K562 (cell line): ENCODE measurements at regions not wholly inside any gene's neighbourhood (a gene's known extent, or its start where the extent isn't known, plus 50 kb on each side); places are given as distances from the start of the nearest gene placed in this dataset.

Experiments used
- ATAC-seq: fragments of 200-7000 bp; cut with Tn5 transposase; 3 replicates; pipeline ENCODE4 v1.9.1; 2020; ENCODE audit warnings: moderate library complexity
- BruUV-seq: library from RNA; stranded (reverse); fragments of 400-500 nt; replicated peaks from 2 replicates; lab custom pipeline; 2021; lab: Mats Ljungman, UMichigan
- CTCF ChIA-PET: fragments of 300-600 bp; formaldehyde crosslinking; extraction: SDS; loops from one replicate; lab custom pipeline; 2021; ENCODE audit warnings: low intra/inter-chr PET ratio; lab: Yijun Ruan, JAX
- POLR2A ChIA-PET: fragments of 300-600, 350-650 bp; sonication (Branson Sonifier 250); formaldehyde crosslinking; extraction: SDS; loops from one replicate; lab custom pipeline; 2021; ENCODE audit warnings: antibody characterized with exemption, inconsistent platforms; lab: Yijun Ruan, JAX
- DNase-seq, 4 experiments: peaks; one replicate each; pipeline versions ENCODE4 v3.0.0 to v3.0.0-alpha.2; 2011 to 2018; ENCODE audit warnings: low spot score in 3 of 4, mixed read lengths in 3 of 4; ENCODE audit errors: extremely low read depth in 1 of 4
- FAIRE-seq: peaks from 2 replicates; lab custom pipeline; 2011; peaks lifted over from hg19 to GRCh38; lab: Jason Lieb, UNC
- H2AFZ ChIP-seq: 2 replicates; pipeline ENCODE4 v1.6.0; 2011; ENCODE audit warnings: low read depth, low read length, control low read depth, inconsistent platforms
- H3K27ac ChIP-seq: fragments of 200-600 bp; 3 replicates; pipeline ENCODE4 v1.8.0; 2011; ENCODE audit warnings: low read depth, mild to moderate bottlenecking, control low read depth, inconsistent platforms, low read length, moderate library complexity, mixed read lengths; ENCODE audit errors: extremely low read depth
- H3K27me3 ChIP-seq, 2 experiments: fragments of 300-600 bp in 1 of 2; 2 replicates in 1 of 2; 3 replicates in 1 of 2; pipeline versions ENCODE4 v1.6.0 to v1.8.0; 2011; ENCODE audit warnings: inconsistent platforms in 2 of 2, low read length in 2 of 2, mild to moderate bottlenecking in 1 of 2, mixed read lengths in 1 of 2, moderate library complexity in 1 of 2; ENCODE audit not compliant: control insufficient read depth in 2 of 2, insufficient read depth in 2 of 2
- H3K36me3 ChIP-seq: fragments of 300-600 bp; 3 replicates; pipeline ENCODE4 v1.8.0; 2011; ENCODE audit warnings: mild to moderate bottlenecking, low read length, inconsistent platforms; ENCODE audit not compliant: control insufficient read depth, insufficient read depth
- H3K4me1 ChIP-seq, 2 experiments: fragments of 200-600 bp in 1 of 2; replicated peaks in 1 of 2; 2 replicates in 1 of 2; 3 replicates in 1 of 2; pipeline versions ENCODE4 v1.5.1 to v1.8.0; 2011; ENCODE audit warnings: inconsistent platforms in 2 of 2, low read length in 2 of 2, mild to moderate bottlenecking in 1 of 2, mixed read lengths in 1 of 2, moderate library complexity in 1 of 2; ENCODE audit not compliant: control insufficient read depth in 2 of 2, insufficient read depth in 2 of 2
- H3K4me2 ChIP-seq: 2 replicates; pipeline ENCODE4 v1.6.1; 2011; ENCODE audit warnings: low read length, control low read depth, inconsistent platforms, mixed read lengths; ENCODE audit not compliant: insufficient read depth
- H3K4me3 ChIP-seq: fragments of 200-600 bp; sonication (generic), shearing (Covaris generic); 2 replicates; pipeline ENCODE4 v1.5.1; 2016; ENCODE audit warnings: control low read depth, inconsistent platforms
- H3K79me2 ChIP-seq: fragments of 200-600 bp; 3 replicates; pipeline ENCODE4 v1.8.0; 2011; ENCODE audit warnings: low read length, inconsistent platforms; ENCODE audit not compliant: control insufficient read depth, insufficient read depth
- H3K9ac ChIP-seq, 2 experiments: 2 replicates each; pipeline versions ENCODE4 v1.6.0 to v1.6.1; 2011; ENCODE audit warnings: low read depth in 2 of 2, low read length in 2 of 2, control low read depth in 1 of 2, inconsistent platforms in 1 of 2, mild to moderate bottlenecking in 1 of 2, mixed read lengths in 1 of 2; ENCODE audit not compliant: insufficient read depth in 1 of 2
- H3K9me1 ChIP-seq: one replicate; pipeline ENCODE4 v1.6.0; 2011; ENCODE audit warnings: inconsistent platforms, mild to moderate bottlenecking, low read length, moderate library complexity; ENCODE audit not compliant: control insufficient read depth, insufficient read depth
- H3K9me3 ChIP-seq: replicated peaks from 2 replicates; pipeline ENCODE4 v1.5.1; 2011; ENCODE audit warnings: low read depth, low read length, inconsistent platforms; ENCODE audit not compliant: control insufficient read depth, insufficient read depth
- H4K20me1 ChIP-seq: replicated peaks from 2 replicates; pipeline ENCODE4 v1.6.1; 2011; ENCODE audit warnings: low read length, inconsistent platforms, mixed read lengths; ENCODE audit not compliant: control insufficient read depth, insufficient read depth
- ADNP ChIP-seq: fragments of 200-800 bp; sonication (Bioruptor generic); IDR thresholded peaks from 2 replicates; pipeline ENCODE4 v1.6.1; 2016; ENCODE audit warnings: missing genetic modification characterization, missing compliant biosample characterization
- CHCHD3 ChIP-seq: fragments of 250-450 bp; sonication (Bioruptor Pico); IDR thresholded peaks from 2 replicates; pipeline ENCODE4 v2.1.2; 2022; ENCODE audit warnings: mild to moderate bottlenecking
- CUX1 ChIP-seq: fragments of 200-800 bp; sonication (Bioruptor generic); IDR thresholded peaks from 2 replicates; pipeline ENCODE4 v1.6.1; 2016; ENCODE audit warnings: missing genetic modification characterization, missing compliant biosample characterization
- FOXJ2 ChIP-seq: fragments of 200-800 bp; sonication (Bioruptor generic); IDR thresholded peaks from 2 replicates; pipeline ENCODE4 v1.6.1; 2016; ENCODE audit warnings: missing genetic modification characterization, missing compliant biosample characterization
- FOXK2 ChIP-seq, 2 experiments: fragments of 450-650 bp; IDR thresholded peaks in 1 of 2; conservative IDR thresholded peaks in 1 of 2; 2 replicates each; pipeline ENCODE4 v1.6.1; 2016; ENCODE audit warnings: low read depth in 2 of 2, mild to moderate bottlenecking in 1 of 2
- GATA2 ChIP-seq: sonication (generic); formaldehyde crosslinking; IDR thresholded peaks from 2 replicates; pipeline ENCODE4 v1.4.0; 2020; ENCODE audit warnings: mild to moderate bottlenecking, missing genetic modification reagents
- POLR2B ChIP-seq: fragments of 450-650 bp; IDR thresholded peaks from 2 replicates; pipeline ENCODE4 v1.6.1; 2018; ENCODE audit warnings: low read depth; ENCODE audit not compliant: partially characterized antibody
- SFPQ ChIP-seq: fragments of 200-400 bp; formaldehyde crosslinking; IDR thresholded peaks from 2 replicates; pipeline ENCODE4 v1.6.1; 2017; ENCODE audit warnings: mild to moderate bottlenecking, low read depth, low read length, moderate library complexity
- ZNF695 ChIP-seq: fragments of 450-650 bp; formaldehyde crosslinking; IDR thresholded peaks from 2 replicates; pipeline ENCODE4 v1.4.0; 2020; ENCODE audit warnings: mild to moderate bottlenecking, moderate library complexity
- WGBS: fragments of 100-300 bp; shearing (Covaris generic); methylation state at CpG from one replicate; pipeline ENCODE4 v1.1.6; 2016; ENCODE audit warnings: low coverage, mixed read lengths; ENCODE audit not compliant: insufficient coverage; ENCODE audit errors: missing lambda C conversion rate; 5-methylcytosine and 5-hydroxymethylcytosine counted together
- in situ Hi-C: fragments of 300-500 bp; cut with MboI; formaldehyde crosslinking; loops from 4 replicates; pipeline ENCODE4 v1.15.0; 2018; ENCODE audit warnings: inconsistent platforms, mixed read lengths
- intact Hi-C: fragments of 100-400 bp; cut with micrococcal nuclease; formaldehyde crosslinking; loops from 2 replicates; pipeline ENCODE4 v1.14.2; 2022
- TF ChIP-seq, protein P1 (sequence below): IDR thresholded peaks from 2 replicates; pipeline ENCODE4 v1.6.1; 2011; ENCODE audit warnings: borderline replicate concordance, low read depth, mild to moderate bottlenecking, moderate library complexity, low read length; ENCODE audit not compliant: insufficient read depth, poor library complexity, severe bottlenecking
- TF ChIP-seq, protein P2 (sequence below): fragments of 450-650 bp; formaldehyde crosslinking; IDR thresholded peaks from 2 replicates; pipeline ENCODE4 v1.4.0; 2020; ENCODE audit warnings: mild to moderate bottlenecking, moderate library complexity

- TF ChIP-seq, protein P1, sequence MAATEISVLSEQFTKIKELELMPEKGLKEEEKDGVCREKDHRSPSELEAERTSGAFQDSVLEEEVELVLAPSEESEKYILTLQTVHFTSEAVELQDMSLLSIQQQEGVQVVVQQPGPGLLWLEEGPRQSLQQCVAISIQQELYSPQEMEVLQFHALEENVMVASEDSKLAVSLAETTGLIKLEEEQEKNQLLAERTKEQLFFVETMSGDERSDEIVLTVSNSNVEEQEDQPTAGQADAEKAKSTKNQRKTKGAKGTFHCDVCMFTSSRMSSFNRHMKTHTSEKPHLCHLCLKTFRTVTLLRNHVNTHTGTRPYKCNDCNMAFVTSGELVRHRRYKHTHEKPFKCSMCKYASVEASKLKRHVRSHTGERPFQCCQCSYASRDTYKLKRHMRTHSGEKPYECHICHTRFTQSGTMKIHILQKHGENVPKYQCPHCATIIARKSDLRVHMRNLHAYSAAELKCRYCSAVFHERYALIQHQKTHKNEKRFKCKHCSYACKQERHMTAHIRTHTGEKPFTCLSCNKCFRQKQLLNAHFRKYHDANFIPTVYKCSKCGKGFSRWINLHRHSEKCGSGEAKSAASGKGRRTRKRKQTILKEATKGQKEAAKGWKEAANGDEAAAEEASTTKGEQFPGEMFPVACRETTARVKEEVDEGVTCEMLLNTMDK: no peak
- TF ChIP-seq, protein P2, sequence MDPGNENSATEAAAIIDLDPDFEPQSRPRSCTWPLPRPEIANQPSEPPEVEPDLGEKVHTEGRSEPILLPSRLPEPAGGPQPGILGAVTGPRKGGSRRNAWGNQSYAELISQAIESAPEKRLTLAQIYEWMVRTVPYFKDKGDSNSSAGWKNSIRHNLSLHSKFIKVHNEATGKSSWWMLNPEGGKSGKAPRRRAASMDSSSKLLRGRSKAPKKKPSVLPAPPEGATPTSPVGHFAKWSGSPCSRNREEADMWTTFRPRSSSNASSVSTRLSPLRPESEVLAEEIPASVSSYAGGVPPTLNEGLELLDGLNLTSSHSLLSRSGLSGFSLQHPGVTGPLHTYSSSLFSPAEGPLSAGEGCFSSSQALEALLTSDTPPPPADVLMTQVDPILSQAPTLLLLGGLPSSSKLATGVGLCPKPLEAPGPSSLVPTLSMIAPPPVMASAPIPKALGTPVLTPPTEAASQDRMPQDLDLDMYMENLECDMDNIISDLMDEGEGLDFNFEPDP (CRISPR knock-in tag): no peak
- TF ChIP-seq FOXJ2 (tag) (no peak), POLR2B (no peak), GATA2 (CRISPR knock-in tag) (no peak), ZNF695 (CRISPR knock-in tag) (no peak)
These were observed 1294.0 kb downstream of the AACS start (continued) for GRCh38 chr12:126359216-126359615.

DNA sequence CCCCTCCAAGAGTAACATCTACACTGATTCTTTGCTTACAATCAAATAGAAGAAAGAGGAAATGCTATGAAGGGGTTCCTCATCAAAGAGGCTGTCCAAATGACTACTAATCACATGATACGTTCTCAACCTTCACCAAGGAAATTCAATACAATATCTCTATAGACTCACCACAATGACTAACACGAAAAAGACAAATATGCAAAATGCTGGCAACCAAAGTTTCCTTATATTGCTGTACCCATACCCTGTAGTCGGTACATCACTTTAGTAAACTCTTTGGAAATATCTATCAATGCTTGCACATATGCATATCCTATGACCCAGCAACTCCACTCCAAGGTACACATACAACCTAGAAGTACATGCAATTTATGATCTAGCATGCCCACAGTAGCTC, 1296.6 kb downstream of the AACS start:
- in situ Hi-C loops (no loop called here), intact Hi-C loops (no loop called here)
- Histone ChIP-seq H3K4me1 (no peaks in the 10 kb centered on the region), H3K9ac (no peak overlapping the region), H3K4me2 (no peak overlapping the region), H3K27ac (no peak overlapping the region), H3K36me3 (no peaks in the 10 kb centered on the region), H4K20me1 (no peaks in the 10 kb centered on the region), H3K27me3 (no peaks in the 10 kb centered on the region), H2AFZ (no peak overlapping the region), H3K4me3 (no peak overlapping the region), H3K79me2 (no peaks in the 10 kb centered on the region), H3K9me3 (no peaks in the 10 kb centered on the region), H3K9me1 (no peaks in the 10 kb centered on the region)
- POLR2A ChIA-PET: no interaction called here
- WGBS: 0% methylated on average over 3 of the region's 3 CpGs
- FAIRE-seq (no peak), DNase-seq (no peak), ATAC-seq (no peak)
- CTCF ChIA-PET: no interaction called here
- BruUV-seq: no TSS peak
- TF ChIP-seq CHCHD3 (CRISPR knock-in tag): no peak
- TF ChIP-seq SFPQ: no peak
- no peak for TF ChIP-seq FOXK2 (conservative IDR thresholded peaks at IDR 0.05 in 1 of 2, IDR thresholded peaks at IDR 0.05 in 1 of 2; ENCODE audit: low read depth in 2 of 2)
- TF ChIP-seq ADNP (tag): no peak
- TF ChIP-seq CUX1 (CRISPR knock-in tag): no peak
